ENCODE measurements at regions not wholly inside any gene's neighbourhood (a gene's known extent, or its start where the extent isn't known, plus 50 kb on each side); places are given as distances from the start of the nearest gene placed in this dataset.

DNA sequence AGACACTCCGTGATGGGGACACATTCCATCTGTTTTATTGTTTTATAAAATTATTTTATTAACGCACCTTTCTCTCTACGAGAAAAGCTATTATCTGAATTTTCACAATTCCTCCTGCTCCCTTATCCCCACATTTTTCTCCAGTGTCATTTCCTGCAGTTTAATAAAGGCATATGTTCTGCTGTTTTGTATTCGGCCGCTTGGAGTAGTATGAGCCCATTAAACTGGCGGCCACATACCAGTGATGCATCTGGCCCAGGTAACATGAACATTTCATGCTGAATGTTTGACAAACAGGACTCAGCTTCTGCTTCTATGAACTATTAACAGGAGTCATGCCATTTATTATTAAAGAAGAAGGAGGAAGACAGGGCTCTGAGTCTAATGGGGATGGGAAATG, 511.0 kb downstream of the TMEM121 start:
- Histone ChIP-seq H3K4me2 (ENCODE audit: low read length) (no peak overlapping the region), H3K4me3 (ENCODE audit: insufficient read depth, low read depth, low read length) (no peak overlapping the region), H3K36me3 (ENCODE audit: insufficient read depth, low read length) (no peaks in the 10 kb centered on the region), H3K27me3 (ENCODE audit: insufficient read depth, low read length) (no peaks in the 10 kb centered on the region), H3K4me1 (ENCODE audit: insufficient read depth, low read length) (no peaks in the 10 kb centered on the region), H3K27ac (ENCODE audit: low read depth, low read length) (no peak overlapping the region), H4K20me1 (ENCODE audit: insufficient read depth, low read length) (no peaks in the 10 kb centered on the region), H3K79me2 (ENCODE audit: insufficient read depth, low read length) (no peaks in the 10 kb centered on the region), H3K9me3 (ENCODE audit: insufficient read depth, low read depth, low read length) (peaks cover 8% of the 10 kb centered on the region), H2AFZ (ENCODE audit: low read depth, low read length) (no peak overlapping the region), H3K9ac (ENCODE audit: low read length) (no peak overlapping the region)
- no peaks in the 10 kb centered on the region for H3K27me3 Mint-ChIP-seq (ENCODE audit: low read depth, unreplicated experiment)
- TF ChIP-seq, protein P1, sequence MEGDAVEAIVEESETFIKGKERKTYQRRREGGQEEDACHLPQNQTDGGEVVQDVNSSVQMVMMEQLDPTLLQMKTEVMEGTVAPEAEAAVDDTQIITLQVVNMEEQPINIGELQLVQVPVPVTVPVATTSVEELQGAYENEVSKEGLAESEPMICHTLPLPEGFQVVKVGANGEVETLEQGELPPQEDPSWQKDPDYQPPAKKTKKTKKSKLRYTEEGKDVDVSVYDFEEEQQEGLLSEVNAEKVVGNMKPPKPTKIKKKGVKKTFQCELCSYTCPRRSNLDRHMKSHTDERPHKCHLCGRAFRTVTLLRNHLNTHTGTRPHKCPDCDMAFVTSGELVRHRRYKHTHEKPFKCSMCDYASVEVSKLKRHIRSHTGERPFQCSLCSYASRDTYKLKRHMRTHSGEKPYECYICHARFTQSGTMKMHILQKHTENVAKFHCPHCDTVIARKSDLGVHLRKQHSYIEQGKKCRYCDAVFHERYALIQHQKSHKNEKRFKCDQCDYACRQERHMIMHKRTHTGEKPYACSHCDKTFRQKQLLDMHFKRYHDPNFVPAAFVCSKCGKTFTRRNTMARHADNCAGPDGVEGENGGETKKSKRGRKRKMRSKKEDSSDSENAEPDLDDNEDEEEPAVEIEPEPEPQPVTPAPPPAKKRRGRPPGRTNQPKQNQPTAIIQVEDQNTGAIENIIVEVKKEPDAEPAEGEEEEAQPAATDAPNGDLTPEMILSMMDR (IDR thresholded peaks at IDR 0.05; ENCODE audit: insufficient read depth, low read depth, low read length), result no peak
- H3K36me3 Mint-ChIP-seq (ENCODE audit: low read depth, unreplicated experiment), result no peaks in the 10 kb centered on the region
- H3K27ac Mint-ChIP-seq (ENCODE audit: unreplicated experiment), result no peak overlapping the region
- DNase-seq (ENCODE audit: low read depth), result no peak
- H3K9me3 Mint-ChIP-seq (ENCODE audit: unreplicated experiment), result peaks cover 10% of the 10 kb centered on the region
- FAIRE-seq, result no peak
- H3K4me3 Mint-ChIP-seq (ENCODE audit: unreplicated experiment), result no peak overlapping the region
- no peaks in the 10 kb centered on the region for H3K4me1 Mint-ChIP-seq (ENCODE audit: low read depth, unreplicated experiment)

DNA sequence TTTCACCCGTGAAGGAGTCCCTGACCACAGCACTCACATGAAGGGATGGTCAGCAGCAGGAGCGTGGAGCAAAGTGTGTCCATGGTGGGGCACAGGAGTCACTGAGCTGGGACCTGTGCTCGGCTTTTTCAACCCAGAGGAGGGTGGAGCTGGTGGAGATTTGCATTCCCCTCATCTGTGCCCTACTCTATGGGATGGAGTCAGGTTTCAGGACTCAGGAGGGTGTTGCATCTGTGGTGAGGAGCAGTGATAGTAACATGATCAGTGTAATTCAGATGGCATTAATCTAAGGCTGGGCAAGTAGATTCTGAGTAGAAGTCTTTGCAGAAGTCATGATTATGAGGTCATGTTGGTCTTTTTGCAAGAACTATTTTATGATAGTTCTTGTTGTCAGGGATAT, 511.9 kb downstream of the TMEM121 start:
- no peak for FAIRE-seq
- no peak for DNase-seq (ENCODE audit: low read depth)
- Mint-ChIP-seq H3K4me1 (ENCODE audit: low read depth, unreplicated experiment) (no peaks in the 10 kb centered on the region), H3K27me3 (ENCODE audit: low read depth, unreplicated experiment) (no peaks in the 10 kb centered on the region), H3K4me3 (ENCODE audit: unreplicated experiment) (no peak overlapping the region), H3K9me3 (ENCODE audit: unreplicated experiment) (peaks cover 10% of the 10 kb centered on the region), H3K27ac (ENCODE audit: unreplicated experiment) (no peak overlapping the region), H3K36me3 (ENCODE audit: low read depth, unreplicated experiment) (no peaks in the 10 kb centered on the region)
- Histone ChIP-seq H3K9me3 (ENCODE audit: insufficient read depth, low read depth, low read length) (peaks cover 6% of the 10 kb centered on the region), H3K27me3 (ENCODE audit: insufficient read depth, low read length) (no peaks in the 10 kb centered on the region), H3K4me3 (ENCODE audit: insufficient read depth, low read depth, low read length) (no peak overlapping the region), H3K36me3 (ENCODE audit: insufficient read depth, low read length) (no peaks in the 10 kb centered on the region), H3K79me2 (ENCODE audit: insufficient read depth, low read length) (no peaks in the 10 kb centered on the region), H2AFZ (ENCODE audit: low read depth, low read length) (no peak overlapping the region), H3K9ac (ENCODE audit: low read length) (no peak overlapping the region), H3K4me1 (ENCODE audit: insufficient read depth, low read length) (no peaks in the 10 kb centered on the region), H3K4me2 (ENCODE audit: low read length) (no peak overlapping the region), H4K20me1 (ENCODE audit: insufficient read depth, low read length) (no peaks in the 10 kb centered on the region), H3K27ac (ENCODE audit: low read depth, low read length) (no peak overlapping the region)
- TF ChIP-seq EZH2 (IDR thresholded peaks at IDR 0.05; ENCODE audit: insufficient read depth, low read length), result no peak
- TF ChIP-seq, protein P1 (IDR thresholded peaks at IDR 0.05; ENCODE audit: insufficient read depth, low read depth, low read length), result no peak

DNA sequence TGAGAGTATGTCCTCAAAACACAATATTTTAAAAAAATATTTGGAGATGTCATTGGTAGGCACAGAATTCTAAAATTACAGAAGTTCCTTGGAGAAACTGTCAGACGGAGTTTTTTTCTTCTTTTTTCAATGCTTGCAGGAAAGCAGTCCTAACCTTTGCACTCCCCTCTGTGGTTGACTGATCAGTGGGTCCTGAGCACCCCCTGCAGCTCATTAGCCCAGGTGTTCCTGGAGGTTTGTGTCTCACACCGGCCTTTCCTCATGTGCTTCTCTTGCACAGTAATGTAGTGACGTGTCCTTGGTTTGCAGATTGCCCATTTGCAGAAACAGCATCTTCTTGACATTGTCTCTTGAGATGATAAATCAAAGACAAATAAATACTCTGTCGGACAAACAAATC, 513.0 kb downstream of the TMEM121 start:
- Histone ChIP-seq H3K4me2 (ENCODE audit: low read length) (no peak overlapping the region), H3K4me3 (ENCODE audit: insufficient read depth, low read depth, low read length) (no peak overlapping the region), H4K20me1 (ENCODE audit: insufficient read depth, low read length) (no peaks in the 10 kb centered on the region), H3K27me3 (ENCODE audit: insufficient read depth, low read length) (no peaks in the 10 kb centered on the region), H3K79me2 (ENCODE audit: insufficient read depth, low read length) (no peaks in the 10 kb centered on the region), H2AFZ (ENCODE audit: low read depth, low read length) (no peak overlapping the region), H3K9me3 (ENCODE audit: insufficient read depth, low read depth, low read length) (peaks cover 3% of the 10 kb centered on the region), H3K27ac (ENCODE audit: low read depth, low read length) (no peak overlapping the region), H3K4me1 (ENCODE audit: insufficient read depth, low read length) (no peaks in the 10 kb centered on the region), H3K36me3 (ENCODE audit: insufficient read depth, low read length) (no peaks in the 10 kb centered on the region), H3K9ac (ENCODE audit: low read length) (no peak overlapping the region)
- Mint-ChIP-seq H3K36me3 (ENCODE audit: low read depth, unreplicated experiment) (no peaks in the 10 kb centered on the region), H3K4me1 (ENCODE audit: low read depth, unreplicated experiment) (no peaks in the 10 kb centered on the region), H3K27ac (ENCODE audit: unreplicated experiment) (no peak overlapping the region), H3K4me3 (ENCODE audit: unreplicated experiment) (no peak overlapping the region), H3K27me3 (ENCODE audit: low read depth, unreplicated experiment) (no peaks in the 10 kb centered on the region), H3K9me3 (ENCODE audit: unreplicated experiment) (peaks cover 10% of the 10 kb centered on the region)
- TF ChIP-seq EZH2 (IDR thresholded peaks at IDR 0.05; ENCODE audit: insufficient read depth, low read length), result no peak
- TF ChIP-seq, protein P1 (IDR thresholded peaks at IDR 0.05; ENCODE audit: insufficient read depth, low read depth, low read length), result no peak
- FAIRE-seq (no peak), DNase-seq (ENCODE audit: low read depth) (no peak)
